MM.1S (cell line): ENCODE measurements at regions not wholly inside any gene's neighbourhood (a gene's known extent, or its start where the extent isn't known, plus 50 kb on each side); places are given as distances from the start of the nearest gene placed in this dataset.

Experiments used
- CTCF ChIP-seq: fragments of 300-600 bp; sonication (generic); IDR thresholded peaks from 2 replicates; pipeline ENCODE4 v1.5.1; 2016; ENCODE audit warnings: antibody characterized with exemption, low read length, mixed read lengths
- EZH2 ChIP-seq: fragments of 300-600 bp; sonication (generic); optimal IDR thresholded peaks from 2 replicates; pipeline ENCODE3; 2017; ENCODE audit warnings: low read depth, mild to moderate bottlenecking, antibody characterized with exemption, low read length, mixed read lengths
- EZH2phosphoT487 ChIP-seq: fragments of 300-600 bp; sonication (generic); IDR thresholded peaks from 2 replicates; pipeline ENCODE4 v1.6.1; 2018; ENCODE audit warnings: antibody characterized with exemption, low read length

GRCh38 chr13:73580513-73581267 lies 521.9 kb downstream of the KLF5 start:
- TF ChIP-seq CTCF (no peak), EZH2 (no peak), EZH2phosphoT487 (no peak)
